ENCODE measurements at regions not wholly inside any gene's neighbourhood (a gene's known extent, or its start where the extent isn't known, plus 50 kb on each side); places are given as distances from the start of the nearest gene placed in this dataset.

DNA sequence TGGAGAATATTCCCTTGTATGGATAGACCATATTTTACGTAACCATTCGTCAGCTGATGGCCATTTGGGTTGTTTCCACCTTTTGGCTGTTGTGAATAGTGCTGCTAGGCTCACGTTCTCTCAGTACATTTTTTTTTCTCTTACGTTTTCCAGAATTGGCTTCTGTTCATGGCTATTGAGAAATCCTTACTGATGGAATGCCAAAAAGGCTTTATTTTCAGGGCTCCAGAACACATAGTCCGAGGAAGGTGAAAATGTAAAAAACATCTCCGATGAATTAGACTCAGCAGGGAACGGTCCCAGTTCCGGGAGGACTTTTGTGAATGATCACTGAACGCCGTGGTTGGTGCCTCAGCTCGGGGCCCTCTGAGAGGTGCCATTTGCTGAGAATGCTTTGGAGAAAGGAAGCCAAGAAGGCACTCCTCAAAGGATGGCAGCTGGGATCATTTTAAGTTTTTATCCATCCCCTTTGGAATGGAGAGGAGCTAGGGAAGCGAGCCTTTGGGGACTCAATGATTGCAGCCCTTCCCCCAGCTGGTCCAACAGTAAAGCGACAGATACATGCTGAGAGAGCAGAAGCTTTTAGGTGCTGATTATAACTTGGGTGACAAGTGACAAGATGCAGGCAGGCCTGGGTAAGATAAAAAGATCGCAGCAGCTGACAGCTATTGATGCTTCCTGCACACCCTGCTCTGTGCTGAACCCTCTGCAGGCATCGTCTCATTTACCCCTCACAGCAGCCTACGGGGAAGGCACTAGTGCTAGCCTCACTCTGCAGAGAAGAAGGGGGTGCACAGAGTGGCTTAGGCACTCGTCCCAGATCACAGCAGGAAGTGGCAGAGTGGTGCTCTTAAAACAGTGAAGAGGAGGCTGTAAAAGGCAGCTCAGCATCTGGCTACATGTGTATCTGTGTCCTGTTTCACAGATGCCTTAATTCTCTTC is 133.4 kb upstream of the KCNG1 start:
- no peaks in the 10 kb centered on the region for H3K9me3 ChIP-seq (ENCODE audit: control insufficient read depth, low read length)
- no peak overlapping the region for H3K27ac ChIP-seq (ENCODE audit: insufficient read depth, low read depth, low read length, poor library complexity, severe bottlenecking)
- H3K4me1 ChIP-seq (ENCODE audit: control insufficient read depth, insufficient read depth, low read length) = peaks cover 11% of the 10 kb centered on the region
- no peak overlapping the region for H3K4me3 ChIP-seq (ENCODE audit: insufficient read depth, low read depth, low read length)
- WGBS, 2 experiments = 77 to 78% methylated on average over 17 of the region's 17 CpGs
- H3K36me3 ChIP-seq (ENCODE audit: control insufficient read depth, insufficient read depth, low read length) = no peaks in the 10 kb centered on the region
- H3K27me3 ChIP-seq (ENCODE audit: control insufficient read depth, insufficient read depth, low read length, poor library complexity, severe bottlenecking) = no peaks in the 10 kb centered on the region

DNA sequence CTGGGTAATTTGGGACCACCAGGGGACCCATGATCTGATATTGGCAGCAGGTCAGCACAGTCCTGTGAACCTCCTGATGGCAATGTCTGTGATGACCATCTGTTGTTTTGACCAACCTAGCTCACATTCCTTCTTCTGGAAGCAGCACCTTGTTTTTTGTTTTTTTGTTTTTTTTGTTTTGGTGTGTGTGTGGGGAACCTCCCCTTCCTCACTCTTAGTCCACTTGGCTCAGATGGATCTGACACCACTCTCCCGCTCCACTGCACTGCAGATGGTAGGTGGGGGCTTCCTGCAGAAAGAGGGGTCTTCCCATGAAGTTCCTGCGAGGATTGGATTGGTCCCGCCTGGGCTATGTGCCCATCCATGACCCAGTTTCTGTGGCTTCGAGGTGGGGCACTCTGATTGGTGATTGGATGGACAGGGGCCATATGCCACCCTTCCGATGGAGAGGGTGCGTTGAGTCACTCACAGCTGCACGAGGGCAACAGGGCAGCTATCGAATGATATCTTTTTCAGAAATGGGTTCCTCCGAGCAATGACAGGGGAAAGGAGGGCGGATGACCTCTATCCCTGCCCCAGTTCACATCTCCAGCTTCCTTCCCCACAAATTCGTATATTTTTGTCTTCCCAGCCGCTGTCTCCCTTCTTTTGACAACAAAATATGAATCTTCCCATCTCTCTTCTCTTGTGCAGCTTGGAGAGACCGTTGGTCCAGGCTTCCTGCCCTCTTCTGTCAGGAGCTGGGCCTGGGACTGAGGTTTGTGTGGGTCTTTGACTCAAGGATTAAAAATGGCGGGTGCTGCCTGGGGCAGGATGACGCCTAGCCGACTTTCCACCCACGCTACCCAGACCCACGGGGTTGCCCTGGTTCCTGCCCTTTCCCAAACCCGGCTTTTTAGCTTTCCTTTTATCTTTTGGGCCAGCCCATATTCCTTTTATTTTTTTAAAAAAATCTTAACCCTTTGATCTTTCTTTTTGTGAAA is 132.1 kb upstream of the KCNG1 start:
- no peak overlapping the region for H3K4me3 ChIP-seq (ENCODE audit: insufficient read depth, low read depth, low read length)
- H3K27ac ChIP-seq (ENCODE audit: insufficient read depth, low read depth, low read length, poor library complexity, severe bottlenecking) = no peak overlapping the region
- no peaks in the 10 kb centered on the region for H3K36me3 ChIP-seq (ENCODE audit: control insufficient read depth, insufficient read depth, low read length)
- no peaks in the 10 kb centered on the region for H3K9me3 ChIP-seq (ENCODE audit: control insufficient read depth, low read length)
- peaks cover 11% of the 10 kb centered on the region for H3K4me1 ChIP-seq (ENCODE audit: control insufficient read depth, insufficient read depth, low read length)
- no peaks in the 10 kb centered on the region for H3K27me3 ChIP-seq (ENCODE audit: control insufficient read depth, insufficient read depth, low read length, poor library complexity, severe bottlenecking)
- WGBS, 2 experiments = 94% methylated on average over 19 of the region's 19 CpGs

DNA sequence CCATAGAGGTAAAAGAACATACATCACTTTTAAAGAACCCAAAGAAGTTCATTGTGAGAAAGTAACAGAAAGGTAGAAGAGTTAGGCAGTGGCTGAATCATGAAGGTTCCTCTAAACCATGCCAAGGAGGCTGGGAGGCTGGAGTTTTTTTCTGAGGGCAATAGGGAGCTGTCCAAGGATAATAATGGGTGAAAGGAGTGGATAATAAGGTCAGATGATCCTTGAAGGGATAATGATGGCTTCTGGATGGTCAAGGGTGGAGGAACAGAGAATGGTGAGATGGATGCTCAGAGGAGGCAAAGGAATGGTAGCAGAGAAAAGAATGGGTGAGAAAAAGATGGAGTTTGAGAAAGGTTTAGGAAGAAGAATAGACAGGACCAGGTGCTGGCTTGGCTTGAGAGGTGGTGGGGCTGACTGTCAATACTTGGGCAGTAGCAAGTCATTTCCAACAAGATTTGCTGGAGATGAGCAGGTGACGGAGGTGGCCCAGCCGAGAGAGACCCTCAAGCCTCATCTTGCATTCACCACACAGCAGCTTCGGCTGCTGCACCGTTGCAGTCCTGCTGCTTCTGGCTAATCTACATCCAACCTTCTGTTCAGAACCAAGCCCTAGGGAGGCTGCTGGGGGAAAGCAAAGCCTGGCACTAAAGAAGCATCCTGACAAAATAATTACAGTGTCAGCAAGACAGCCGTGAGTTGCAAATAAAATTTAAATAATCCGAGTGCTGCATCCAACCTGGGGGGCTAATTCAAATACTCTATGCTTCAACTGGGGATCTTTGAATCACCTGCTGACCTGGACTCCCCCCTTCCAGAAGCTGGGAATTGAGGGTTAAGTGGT is 131.2 kb upstream of the KCNG1 start:
- 89 to 91% methylated on average over 6 of the region's 6 CpGs for WGBS, 2 experiments
- no peaks in the 10 kb centered on the region for H3K27me3 ChIP-seq (ENCODE audit: control insufficient read depth, insufficient read depth, low read length, poor library complexity, severe bottlenecking)

DNA sequence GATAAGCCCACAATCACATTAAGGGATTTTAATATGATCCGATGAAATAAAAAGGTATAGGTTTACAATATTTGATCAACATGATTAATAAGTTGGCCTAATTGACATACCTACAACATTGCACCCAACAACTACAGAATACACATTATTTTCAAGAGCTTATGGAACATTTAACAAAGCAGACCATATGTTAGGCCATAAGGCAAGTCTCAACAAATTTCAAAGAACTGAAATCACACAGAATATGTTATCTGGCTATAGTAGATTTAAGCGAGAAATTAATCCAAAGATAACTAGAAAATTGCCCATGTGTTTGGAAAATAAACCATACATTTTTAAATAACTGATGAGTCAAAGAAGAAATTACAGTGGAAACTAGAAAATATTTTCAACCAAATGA is 126.0 kb upstream of the KCNG1 start:
- WGBS, 2 experiments = 100% methylated on average over 1 of the region's 2 CpGs; no CpG with 5 or more reads in 1 of the 2 experiments
- Histone ChIP-seq H3K27ac (ENCODE audit: insufficient read depth, low read depth, low read length, poor library complexity, severe bottlenecking) (no peak overlapping the region), H3K27me3 (ENCODE audit: control insufficient read depth, insufficient read depth, low read length, poor library complexity, severe bottlenecking) (no peaks in the 10 kb centered on the region), H3K9me3 (ENCODE audit: control insufficient read depth, low read length) (no peaks in the 10 kb centered on the region), H3K4me1 (ENCODE audit: control insufficient read depth, insufficient read depth, low read length) (no peaks in the 10 kb centered on the region), H3K36me3 (ENCODE audit: control insufficient read depth, insufficient read depth, low read length) (no peaks in the 10 kb centered on the region), H3K4me3 (ENCODE audit: insufficient read depth, low read depth, low read length) (no peak overlapping the region)

More for the DNA sequence above, 131.2 kb upstream of the KCNG1 start:
- Histone ChIP-seq H3K4me1 (ENCODE audit: control insufficient read depth, insufficient read depth, low read length) (peaks cover 11% of the 10 kb centered on the region), H3K9me3 (ENCODE audit: control insufficient read depth, low read length) (no peaks in the 10 kb centered on the region), H3K36me3 (ENCODE audit: control insufficient read depth, insufficient read depth, low read length) (no peaks in the 10 kb centered on the region), H3K27ac (ENCODE audit: insufficient read depth, low read depth, low read length, poor library complexity, severe bottlenecking) (no peak overlapping the region), H3K4me3 (ENCODE audit: insufficient read depth, low read depth, low read length) (no peak overlapping the region)

DNA sequence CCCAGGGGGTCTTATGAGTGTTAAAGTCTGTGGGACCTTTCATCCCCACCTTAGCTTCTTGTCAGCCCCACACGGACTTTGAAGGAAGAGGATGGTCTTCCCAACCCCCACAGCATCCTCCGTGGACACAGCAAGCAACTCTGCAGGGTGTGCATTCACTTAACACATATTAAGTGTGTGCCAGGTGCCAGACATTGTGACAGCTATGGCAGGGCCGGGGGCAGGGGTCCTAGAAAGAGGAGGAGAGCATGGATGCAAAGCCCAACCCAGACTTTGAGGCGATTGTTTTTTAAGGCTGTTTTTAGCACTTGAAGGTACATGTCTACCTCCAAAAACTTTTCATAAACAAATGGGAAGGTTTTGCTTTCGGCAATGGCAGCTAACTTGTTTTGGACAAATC is 121.6 kb upstream of the KCNG1 start:
- Histone ChIP-seq H3K36me3 (ENCODE audit: control insufficient read depth, insufficient read depth, low read length) (no peaks in the 10 kb centered on the region), H3K4me1 (ENCODE audit: control insufficient read depth, insufficient read depth, low read length) (no peaks in the 10 kb centered on the region), H3K9me3 (ENCODE audit: control insufficient read depth, low read length) (no peaks in the 10 kb centered on the region), H3K27ac (ENCODE audit: insufficient read depth, low read depth, low read length, poor library complexity, severe bottlenecking) (no peak overlapping the region), H3K27me3 (ENCODE audit: control insufficient read depth, insufficient read depth, low read length, poor library complexity, severe bottlenecking) (no peaks in the 10 kb centered on the region), H3K4me3 (ENCODE audit: insufficient read depth, low read depth, low read length) (no peak overlapping the region)
- WGBS, 2 experiments = 74 to 85% methylated on average over 5 of the region's 5 CpGs

DNA sequence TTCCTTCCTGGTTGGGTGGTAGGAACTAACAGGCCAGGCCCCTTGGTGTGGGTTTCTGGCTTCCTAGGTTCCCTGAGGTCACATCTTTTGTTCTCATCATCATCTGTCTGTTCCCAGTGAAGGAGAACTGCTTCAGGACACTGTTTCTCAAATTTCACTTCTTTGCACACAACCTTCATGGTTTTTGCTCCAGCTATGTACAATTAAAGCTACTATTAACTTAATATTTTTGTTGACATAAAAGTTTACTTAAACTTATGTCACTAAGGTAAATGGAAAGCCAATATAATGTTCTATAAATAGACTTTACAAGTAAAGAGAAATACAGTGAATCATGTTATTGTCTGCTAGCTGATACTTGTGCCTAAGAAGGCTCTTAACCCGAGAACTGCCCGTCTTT is 120.7 kb upstream of the KCNG1 start:
- H3K4me3 ChIP-seq (ENCODE audit: insufficient read depth, low read depth, low read length) = no peak overlapping the region
- no peaks in the 10 kb centered on the region for H3K27me3 ChIP-seq (ENCODE audit: control insufficient read depth, insufficient read depth, low read length, poor library complexity, severe bottlenecking)
- H3K36me3 ChIP-seq (ENCODE audit: control insufficient read depth, insufficient read depth, low read length) = no peaks in the 10 kb centered on the region
- no peak overlapping the region for H3K27ac ChIP-seq (ENCODE audit: insufficient read depth, low read depth, low read length, poor library complexity, severe bottlenecking)
- no peaks in the 10 kb centered on the region for H3K9me3 ChIP-seq (ENCODE audit: control insufficient read depth, low read length)
- no peaks in the 10 kb centered on the region for H3K4me1 ChIP-seq (ENCODE audit: control insufficient read depth, insufficient read depth, low read length)
- 86 to 89% methylated on average over 2 of the region's 2 CpGs for WGBS, 2 experiments

DNA sequence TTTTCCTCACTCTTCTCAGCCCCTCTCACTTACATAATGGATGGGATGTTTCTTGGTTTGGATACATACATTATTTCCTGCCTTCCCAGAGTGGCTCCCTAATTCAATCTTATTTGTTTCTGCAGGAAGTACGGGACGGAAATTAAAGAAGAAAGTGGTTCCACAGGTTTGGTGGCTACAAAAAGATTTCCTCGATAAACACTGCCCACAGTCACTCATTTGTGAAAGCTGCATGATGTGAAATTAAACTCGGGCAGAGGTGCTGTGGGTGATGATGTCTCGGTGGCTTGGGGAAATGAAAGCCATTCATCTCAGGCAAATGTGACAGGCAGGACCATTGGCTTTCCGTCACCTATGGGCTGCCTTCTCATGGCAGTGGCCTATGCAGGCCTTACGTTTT is 119.5 kb upstream of the KCNG1 start:
- Histone ChIP-seq H3K27me3 (ENCODE audit: control insufficient read depth, insufficient read depth, low read length, poor library complexity, severe bottlenecking) (no peaks in the 10 kb centered on the region), H3K4me3 (ENCODE audit: insufficient read depth, low read depth, low read length) (no peak overlapping the region), H3K9me3 (ENCODE audit: control insufficient read depth, low read length) (no peaks in the 10 kb centered on the region), H3K4me1 (ENCODE audit: control insufficient read depth, insufficient read depth, low read length) (no peaks in the 10 kb centered on the region), H3K27ac (ENCODE audit: insufficient read depth, low read depth, low read length, poor library complexity, severe bottlenecking) (no peak overlapping the region), H3K36me3 (ENCODE audit: control insufficient read depth, insufficient read depth, low read length) (no peaks in the 10 kb centered on the region)
- 91 to 94% methylated on average over 7 of the region's 7 CpGs for WGBS, 2 experiments

DNA sequence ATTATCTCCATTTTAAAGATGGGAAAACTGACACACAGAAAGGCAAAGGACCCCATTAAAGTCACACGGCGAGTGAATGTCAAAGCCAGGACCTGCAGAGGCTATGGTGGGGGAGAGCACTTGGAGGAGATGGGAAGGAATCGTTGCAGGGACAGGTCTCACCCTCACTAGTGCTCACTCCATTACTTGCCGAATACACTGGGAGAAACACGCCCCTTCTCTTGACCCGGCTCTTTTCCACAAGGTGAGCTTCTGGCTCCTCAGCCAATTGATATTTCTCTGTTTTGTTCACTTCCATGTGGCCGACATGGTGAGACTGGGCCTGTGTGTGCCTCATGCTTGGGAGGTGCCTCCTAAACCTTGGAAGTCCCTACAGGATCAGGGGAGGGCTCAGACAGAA is 117.8 kb upstream of the KCNG1 start:
- no peaks in the 10 kb centered on the region for H3K4me1 ChIP-seq (ENCODE audit: control insufficient read depth, insufficient read depth, low read length)
- no peaks in the 10 kb centered on the region for H3K27me3 ChIP-seq (ENCODE audit: control insufficient read depth, insufficient read depth, low read length, poor library complexity, severe bottlenecking)
- WGBS, 2 experiments = 96% methylated on average over 7 of the region's 7 CpGs
- H3K9me3 ChIP-seq (ENCODE audit: control insufficient read depth, low read length) = no peaks in the 10 kb centered on the region
- no peak overlapping the region for H3K4me3 ChIP-seq (ENCODE audit: insufficient read depth, low read depth, low read length)
- H3K27ac ChIP-seq (ENCODE audit: insufficient read depth, low read depth, low read length, poor library complexity, severe bottlenecking) = no peak overlapping the region
- H3K36me3 ChIP-seq (ENCODE audit: control insufficient read depth, insufficient read depth, low read length) = no peaks in the 10 kb centered on the region

DNA sequence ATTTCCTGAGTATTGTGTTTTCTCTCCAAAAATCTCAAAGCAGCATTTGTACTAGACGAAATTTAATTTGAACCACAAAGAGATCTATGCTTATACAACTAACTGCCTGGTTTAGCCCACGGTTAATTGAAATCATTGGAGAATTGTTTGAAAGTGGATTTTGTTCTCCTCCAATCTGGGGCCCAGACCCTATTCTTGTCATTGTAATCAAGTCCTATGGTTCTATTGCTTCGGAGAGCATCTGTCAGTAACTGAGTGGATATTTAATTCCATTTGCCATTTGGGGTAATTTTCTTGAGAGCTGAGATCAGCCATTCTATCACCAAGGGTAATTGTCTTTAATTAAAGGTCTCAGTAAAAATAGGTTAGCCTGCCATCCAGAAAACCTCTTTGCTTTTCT is 117.0 kb upstream of the KCNG1 start:
- H3K27ac ChIP-seq (ENCODE audit: insufficient read depth, low read depth, low read length, poor library complexity, severe bottlenecking) = no peak overlapping the region
- WGBS, 2 experiments = 95 to 100% methylated on average over 3 of the region's 3 CpGs
- no peaks in the 10 kb centered on the region for H3K27me3 ChIP-seq (ENCODE audit: control insufficient read depth, insufficient read depth, low read length, poor library complexity, severe bottlenecking)
- H3K9me3 ChIP-seq (ENCODE audit: control insufficient read depth, low read length) = no peaks in the 10 kb centered on the region
- no peak overlapping the region for H3K4me3 ChIP-seq (ENCODE audit: insufficient read depth, low read depth, low read length)
- no peaks in the 10 kb centered on the region for H3K36me3 ChIP-seq (ENCODE audit: control insufficient read depth, insufficient read depth, low read length)
- no peaks in the 10 kb centered on the region for H3K4me1 ChIP-seq (ENCODE audit: control insufficient read depth, insufficient read depth, low read length)
